ENCODE measurements at regions not wholly inside any gene's neighbourhood (a gene's known extent, or its start where the extent isn't known, plus 50 kb on each side); places are given as distances from the start of the nearest gene placed in this dataset.

DNA sequence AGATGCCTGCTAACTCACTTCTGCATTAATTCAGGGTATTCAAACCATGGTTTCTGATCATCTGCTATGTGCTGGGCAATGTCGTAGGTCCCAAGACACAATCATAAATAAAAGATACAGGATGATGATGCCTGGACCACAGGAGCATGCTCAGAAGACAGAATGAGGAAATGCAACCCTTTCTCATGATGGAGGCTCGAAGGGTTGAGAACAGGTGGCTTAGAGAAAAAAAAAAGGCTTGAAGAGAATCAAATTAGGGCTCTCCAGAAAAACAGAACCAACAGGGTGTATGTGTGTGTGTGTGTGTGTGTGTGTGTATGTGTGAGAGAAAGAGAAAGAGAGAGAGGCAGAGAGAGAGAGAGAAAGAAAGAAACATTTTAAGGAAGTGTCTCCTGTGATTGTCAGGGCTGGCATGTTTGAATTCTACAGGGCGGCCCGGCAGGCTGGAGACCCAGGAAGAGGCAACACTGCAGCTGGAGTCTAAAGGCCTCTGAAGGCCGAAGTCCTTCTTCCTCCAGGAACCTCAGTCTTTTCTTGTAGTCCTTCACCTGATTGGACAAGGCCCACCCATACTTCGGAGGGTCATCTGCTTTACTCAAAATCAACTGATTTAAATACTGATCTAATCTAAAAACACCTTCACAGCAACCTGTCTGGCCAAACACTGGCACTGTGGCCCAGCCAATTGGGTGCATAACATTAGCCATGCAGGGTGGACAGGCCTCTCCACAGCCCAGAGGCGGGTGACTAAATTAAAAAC lies 143.8 kb downstream of the ERMARD start:
- DNase-seq (ENCODE audit: low spot score), result no peak
- in situ Hi-C loops (cut with MboI; ENCODE audit: low sequenced_read_pairs, unreplicated experiment), result no loop called here
- TF ChIP-seq, protein P1, sequence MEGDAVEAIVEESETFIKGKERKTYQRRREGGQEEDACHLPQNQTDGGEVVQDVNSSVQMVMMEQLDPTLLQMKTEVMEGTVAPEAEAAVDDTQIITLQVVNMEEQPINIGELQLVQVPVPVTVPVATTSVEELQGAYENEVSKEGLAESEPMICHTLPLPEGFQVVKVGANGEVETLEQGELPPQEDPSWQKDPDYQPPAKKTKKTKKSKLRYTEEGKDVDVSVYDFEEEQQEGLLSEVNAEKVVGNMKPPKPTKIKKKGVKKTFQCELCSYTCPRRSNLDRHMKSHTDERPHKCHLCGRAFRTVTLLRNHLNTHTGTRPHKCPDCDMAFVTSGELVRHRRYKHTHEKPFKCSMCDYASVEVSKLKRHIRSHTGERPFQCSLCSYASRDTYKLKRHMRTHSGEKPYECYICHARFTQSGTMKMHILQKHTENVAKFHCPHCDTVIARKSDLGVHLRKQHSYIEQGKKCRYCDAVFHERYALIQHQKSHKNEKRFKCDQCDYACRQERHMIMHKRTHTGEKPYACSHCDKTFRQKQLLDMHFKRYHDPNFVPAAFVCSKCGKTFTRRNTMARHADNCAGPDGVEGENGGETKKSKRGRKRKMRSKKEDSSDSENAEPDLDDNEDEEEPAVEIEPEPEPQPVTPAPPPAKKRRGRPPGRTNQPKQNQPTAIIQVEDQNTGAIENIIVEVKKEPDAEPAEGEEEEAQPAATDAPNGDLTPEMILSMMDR (IDR thresholded peaks at IDR 0.05; ENCODE audit: borderline replicate concordance, control extremely low read depth, extremely low read depth, insufficient read depth, missing control alignments), result no peak

DNA sequence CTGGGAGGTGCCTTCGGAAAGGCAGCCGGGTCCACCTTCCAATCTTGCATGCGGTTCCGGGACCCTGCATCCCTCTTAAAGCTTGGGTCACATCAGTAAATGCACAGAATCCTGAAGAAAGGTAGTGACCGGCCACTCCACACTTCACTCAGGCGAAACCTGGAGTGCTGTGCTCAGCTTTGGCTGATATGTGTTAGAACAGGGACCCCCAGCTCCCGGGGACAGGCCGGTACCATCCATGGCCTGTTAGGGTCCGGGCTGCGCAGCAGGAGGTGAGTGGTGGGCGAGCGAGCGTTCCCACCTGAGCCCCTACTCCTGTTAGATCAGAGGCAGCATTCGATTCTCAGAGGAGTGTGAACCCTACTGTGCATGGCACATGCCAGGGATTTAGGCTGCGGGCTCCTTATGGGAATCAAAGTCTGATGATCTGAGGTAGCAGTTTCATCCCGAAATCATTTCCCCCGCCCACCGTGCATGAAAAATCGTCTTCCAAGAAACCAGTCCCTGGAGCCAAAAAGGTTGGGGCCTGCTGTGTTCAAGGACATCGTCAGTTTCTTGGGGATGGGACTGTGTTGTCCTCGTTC lies 143.0 kb downstream of the ERMARD start:
- no peak for DNase-seq (ENCODE audit: low spot score)
- TF ChIP-seq, protein P1 (IDR thresholded peaks at IDR 0.05; ENCODE audit: borderline replicate concordance, control extremely low read depth, extremely low read depth, insufficient read depth, missing control alignments), result no peak
- in situ Hi-C loops (cut with MboI; ENCODE audit: low sequenced_read_pairs, unreplicated experiment), result no loop called here

DNA sequence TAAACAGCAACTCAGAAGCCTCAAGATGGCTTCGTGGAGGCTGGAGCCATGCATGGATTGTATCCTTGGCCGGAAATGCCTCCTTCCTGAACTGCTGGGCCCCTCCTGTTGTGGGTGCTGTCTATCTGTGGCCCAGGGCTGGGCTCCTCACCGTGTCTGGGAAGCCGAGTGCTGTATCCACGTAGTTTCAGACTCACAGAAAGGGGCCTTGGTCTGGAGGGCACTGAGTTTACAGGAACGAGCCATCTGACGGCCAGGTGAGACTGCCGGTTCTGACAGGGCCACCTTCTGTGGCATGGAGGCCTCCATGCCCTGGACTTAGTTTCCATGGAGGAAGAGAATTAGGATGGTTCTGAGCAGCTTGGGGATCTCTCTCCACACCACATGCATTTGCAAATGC lies 142.2 kb downstream of the ERMARD start:
- no peak for DNase-seq (ENCODE audit: low spot score)
- in situ Hi-C loops (cut with MboI; ENCODE audit: low sequenced_read_pairs, unreplicated experiment), result no loop called here
- TF ChIP-seq, protein P1 (IDR thresholded peaks at IDR 0.05; ENCODE audit: borderline replicate concordance, control extremely low read depth, extremely low read depth, insufficient read depth, missing control alignments), result no peak

DNA sequence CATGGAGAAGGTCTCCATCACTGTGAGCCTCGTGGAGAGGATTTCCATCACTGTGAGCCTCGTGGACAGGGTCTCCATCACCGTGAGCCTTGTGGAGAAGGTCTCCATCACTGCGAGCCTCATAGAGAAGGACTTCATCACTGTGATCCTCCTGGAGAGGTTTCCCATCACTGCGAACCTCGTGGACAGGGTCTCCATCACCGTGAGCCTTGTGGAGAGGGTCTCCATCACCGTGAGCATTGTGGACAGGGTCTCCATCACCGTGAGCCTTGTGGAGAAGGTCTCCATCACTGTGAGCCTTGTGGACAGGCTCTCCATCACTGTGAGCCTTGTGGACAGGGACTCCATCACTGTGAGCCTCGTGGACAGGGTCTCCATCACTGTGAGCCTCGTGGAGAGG lies 140.4 kb downstream of the ERMARD start:
- TF ChIP-seq, protein P1 (IDR thresholded peaks at IDR 0.05; ENCODE audit: borderline replicate concordance, control extremely low read depth, extremely low read depth, insufficient read depth, missing control alignments), result no peak
- in situ Hi-C loops (cut with MboI; ENCODE audit: low sequenced_read_pairs, unreplicated experiment), result no loop called here
- no peak for DNase-seq (ENCODE audit: low spot score)

DNA sequence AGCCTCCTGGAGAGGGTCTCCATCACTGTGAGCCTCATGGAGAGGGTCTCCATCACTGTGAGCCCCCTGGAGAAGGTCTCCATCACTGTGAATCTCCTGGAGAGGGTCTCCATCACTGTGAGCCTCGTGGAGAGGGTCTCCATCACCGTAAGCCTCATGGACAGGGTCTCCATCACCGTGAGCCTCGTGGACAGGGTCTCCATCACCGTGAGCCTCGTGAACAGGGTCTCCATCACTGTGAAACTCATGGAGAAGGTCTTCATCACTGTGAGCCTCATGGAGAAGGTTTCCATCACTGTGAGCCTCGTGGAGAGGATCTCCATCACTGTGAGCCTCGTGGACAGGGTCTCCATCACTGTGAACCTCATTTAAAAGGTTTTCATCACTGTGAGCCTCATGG lies 140.0 kb downstream of the ERMARD start:
- no peak for DNase-seq (ENCODE audit: low spot score)
- in situ Hi-C loops (cut with MboI; ENCODE audit: low sequenced_read_pairs, unreplicated experiment), result no loop called here
- TF ChIP-seq, protein P1 (IDR thresholded peaks at IDR 0.05; ENCODE audit: borderline replicate concordance, control extremely low read depth, extremely low read depth, insufficient read depth, missing control alignments), result no peak

DNA sequence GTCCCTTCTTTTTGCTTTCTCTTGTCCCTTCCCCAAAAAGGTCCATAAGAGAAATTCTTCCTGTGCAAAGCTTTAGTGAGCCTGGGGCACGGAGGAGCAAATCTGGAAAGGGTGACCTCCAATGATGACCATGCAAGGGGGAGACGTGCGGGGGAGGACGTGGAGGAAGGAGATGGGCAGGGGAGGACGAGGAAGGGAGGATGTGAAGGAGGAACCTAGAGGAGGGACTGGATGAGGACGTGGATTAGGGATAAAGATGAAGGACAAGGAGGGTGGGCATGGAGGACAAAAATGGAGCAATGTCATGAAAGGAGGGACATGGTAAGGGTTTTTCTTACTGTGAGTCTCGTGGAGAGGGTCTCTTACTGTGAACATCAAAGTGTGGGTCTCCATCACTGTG lies 139.5 kb downstream of the ERMARD start:
- TF ChIP-seq, protein P1 (IDR thresholded peaks at IDR 0.05; ENCODE audit: borderline replicate concordance, control extremely low read depth, extremely low read depth, insufficient read depth, missing control alignments), result no peak
- DNase-seq (ENCODE audit: low spot score), result no peak
- in situ Hi-C loops (cut with MboI; ENCODE audit: low sequenced_read_pairs, unreplicated experiment), result no loop called here
